Smooth muscle cell (in vitro differentiated cells): ENCODE measurements at regions not wholly inside any gene's neighbourhood (a gene's known extent, or its start where the extent isn't known, plus 50 kb on each side); places are given as distances from the start of the nearest gene placed in this dataset.
A peak's percentile ranks its signal among the peaks of the same experiment; 100 is the strongest.

Experiments used
- DNase-seq: peaks from one replicate; lab custom pipeline; 2025; ENCODE audit not compliant: unreplicated experiment; lab: John Stamatoyannopoulos, UW
- H2AFZ ChIP-seq: fragments of 200-600 bp; sonication (generic); 2 replicates; pipeline ENCODE4 v1.6.0; 2016; ENCODE audit warnings: antibody characterized with exemption, low read depth, mild to moderate bottlenecking
- H3F3A ChIP-seq: fragments of 200-600 bp; sonication (generic); 2 replicates; pipeline ENCODE4 v1.6.0; 2017; ENCODE audit warnings: antibody characterized with exemption, low read depth
- H3K27ac ChIP-seq: fragments of 200-600 bp; sonication (generic); 2 replicates; pipeline ENCODE4 v1.5.1; 2016; ENCODE audit warnings: low read depth, mild to moderate bottlenecking
- H3K27me3 ChIP-seq: fragments of 200-600 bp; sonication (generic); 2 replicates; pipeline ENCODE4 v1.6.1; 2016; ENCODE audit warnings: low read depth, mild to moderate bottlenecking
- H3K36me3 ChIP-seq: fragments of 200-600 bp; sonication (generic); 2 replicates; pipeline ENCODE4 v1.5.1; 2016; ENCODE audit warnings: low read depth
- H3K4me1 ChIP-seq: fragments of 200-600 bp; sonication (generic); 2 replicates; pipeline ENCODE4 v1.5.1; 2016; ENCODE audit warnings: low read depth
- H3K4me2 ChIP-seq: fragments of 200-600 bp; sonication (generic); 2 replicates; pipeline ENCODE4 v1.6.0; 2016; ENCODE audit warnings: mild to moderate bottlenecking
- H3K4me3 ChIP-seq: fragments of 200-600 bp; sonication (generic); 2 replicates; pipeline ENCODE4 v1.5.1; 2016; ENCODE audit warnings: mild to moderate bottlenecking
- H3K79me2 ChIP-seq: fragments of 200-600 bp; sonication (generic); 2 replicates; pipeline ENCODE4 v1.6.0; 2016; ENCODE audit warnings: low read depth, mild to moderate bottlenecking
- H3K9ac ChIP-seq: fragments of 200-600 bp; sonication (generic); 2 replicates; pipeline ENCODE4 v1.6.0; 2016; ENCODE audit warnings: low read depth
- H3K9me3 ChIP-seq: fragments of 200-600 bp; sonication (generic); replicated peaks from 2 replicates; pipeline ENCODE4 v1.5.1; 2016; ENCODE audit warnings: low read depth
- H4K20me1 ChIP-seq: fragments of 200-600 bp; sonication (generic); 2 replicates; pipeline ENCODE4 v1.6.0; 2016; ENCODE audit warnings: low read depth
- CTCF ChIP-seq: fragments of 200-600 bp; sonication (generic); IDR thresholded peaks from 2 replicates; pipeline ENCODE4 v1.5.1; 2017; ENCODE audit warnings: borderline replicate concordance, mild to moderate bottlenecking, antibody characterized with exemption; ENCODE audit not compliant: insufficient read depth, poor library complexity, severe bottlenecking
- WGBS: methylation state at CpG from one replicate; pipeline ENCODE4 v1.1.7; 2016; ENCODE audit warnings: low lambda C conversion rate; 5-methylcytosine and 5-hydroxymethylcytosine counted together

GRCh38 chr5:36384845-36385244 lies 83.1 kb upstream of the RANBP3L start:
- Histone ChIP-seq H3K27ac (no peak overlapping the region), H3K4me3 (no peak overlapping the region), H3K9me3 (no peaks in the 10 kb centered on the region), H3K27me3 (no peaks in the 10 kb centered on the region), H3K4me2 (no peak overlapping the region), H3K36me3 (no peaks in the 10 kb centered on the region), H3F3A (no peaks in the 10 kb centered on the region), H4K20me1 (no peaks in the 10 kb centered on the region), H3K9ac (no peak overlapping the region), H3K4me1 (no peaks in the 10 kb centered on the region), H2AFZ (no peak overlapping the region), H3K79me2 (no peaks in the 10 kb centered on the region)
- WGBS, result 60% methylated on average over 3 of the region's 3 CpGs
- DNase-seq, result no peak
- no peak for TF ChIP-seq CTCF

GRCh38 chr5:36385495-36385894 lies 83.8 kb upstream of the RANBP3L start:
- Histone ChIP-seq H3K79me2 (no peaks in the 10 kb centered on the region), H3K9me3 (no peaks in the 10 kb centered on the region), H3K27ac (no peak overlapping the region), H3K9ac (no peak overlapping the region), H3K4me2 (no peak overlapping the region), H2AFZ (no peak overlapping the region), H3K36me3 (no peaks in the 10 kb centered on the region), H3K4me3 (no peak overlapping the region), H4K20me1 (no peaks in the 10 kb centered on the region), H3K27me3 (no peaks in the 10 kb centered on the region), H3F3A (no peaks in the 10 kb centered on the region), H3K4me1 (no peaks in the 10 kb centered on the region)
- no peak for DNase-seq
- TF ChIP-seq CTCF, result no peak
- WGBS, result 96% methylated on average over 2 of the region's 2 CpGs

- no peak overlapping the region for H3K4me2 ChIP-seq
- WGBS, result 49% methylated on average over 4 of the region's 4 CpGs
- no peaks in the 10 kb centered on the region for H3K9me3 ChIP-seq
- H3F3A ChIP-seq, result no peaks in the 10 kb centered on the region
- no peak overlapping the region for H3K27ac ChIP-seq
- no peak for DNase-seq
- no peak overlapping the region for H3K9ac ChIP-seq
- H2AFZ ChIP-seq, result peak overlapping the region; percentile 41
- no peaks in the 10 kb centered on the region for H3K79me2 ChIP-seq
- no peak overlapping the region for H3K4me3 ChIP-seq
- no peaks in the 10 kb centered on the region for H3K36me3 ChIP-seq
- no peaks in the 10 kb centered on the region for H3K4me1 ChIP-seq
- TF ChIP-seq CTCF, result no peak
- H4K20me1 ChIP-seq, result no peaks in the 10 kb centered on the region
- no peaks in the 10 kb centered on the region for H3K27me3 ChIP-seq
Measured at GRCh38 chr5:36388288-36388687, 86.6 kb upstream of the RANBP3L start.

GRCh38 chr5:36389245-36389644 lies 87.5 kb upstream of the RANBP3L start:
- no peaks in the 10 kb centered on the region for H3K27me3 ChIP-seq
- no peaks in the 10 kb centered on the region for H4K20me1 ChIP-seq
- peaks cover 4% of the 10 kb centered on the region for H3F3A ChIP-seq
- H3K36me3 ChIP-seq, result no peaks in the 10 kb centered on the region
- H2AFZ ChIP-seq, result peak overlapping the region; percentile 41
- no peaks in the 10 kb centered on the region for H3K9me3 ChIP-seq
- WGBS, result 21% methylated on average over 4 of the region's 4 CpGs
- no peak overlapping the region for H3K4me3 ChIP-seq
- H3K9ac ChIP-seq, result no peak overlapping the region
- DNase-seq, result no peak
- no peak for TF ChIP-seq CTCF
- H3K4me2 ChIP-seq, result no peak overlapping the region
- no peaks in the 10 kb centered on the region for H3K4me1 ChIP-seq
- no peak overlapping the region for H3K27ac ChIP-seq
- H3K79me2 ChIP-seq, result no peaks in the 10 kb centered on the region
